Panc1 (cell line): ENCODE measurements at regions not wholly inside any gene's neighbourhood (a gene's known extent, or its start where the extent isn't known, plus 50 kb on each side); places are given as distances from the start of the nearest gene placed in this dataset.

ENCODE experiments used
- CTCF ChIP-seq: fragments of 450-650 bp; IDR thresholded peaks from 2 replicates; pipeline ENCODE4 v1.5.1; 2017; ENCODE audit warnings: mild to moderate bottlenecking
- POLR2AphosphoS5 ChIP-seq: IDR thresholded peaks from 2 replicates; pipeline ENCODE4 v1.6.1; 2012; ENCODE audit warnings: mild to moderate bottlenecking, low read depth, low read length, moderate library complexity
- REST ChIP-seq, 2 experiments: IDR thresholded peaks; 2 replicates each; pipeline ENCODE4 v1.6.1; 2011 to 2012; ENCODE audit warnings: low read depth in 2 of 2, control low read depth in 1 of 2, low read length in 1 of 2, mild to moderate bottlenecking in 1 of 2, moderate library complexity in 1 of 2; ENCODE audit not compliant: insufficient read depth in 1 of 2
- SIN3A ChIP-seq: IDR thresholded peaks from 2 replicates; pipeline ENCODE4 v1.6.1; 2012; ENCODE audit warnings: low read depth, mild to moderate bottlenecking, low read length, moderate library complexity, borderline replicate concordance; ENCODE audit not compliant: insufficient read depth
- TCF7L2 ChIP-seq: IDR thresholded peaks from 2 replicates; pipeline ENCODE4 v1.6.1; 2011; ENCODE audit warnings: mild to moderate bottlenecking, low read depth, low read length, inconsistent platforms

GRCh38 chr9:107810461-107810961, 320.9 kb upstream of the KLF4 start:
- TF ChIP-seq CTCF (no peak), POLR2AphosphoS5 (no peak), SIN3A (no peak), REST (IDR thresholded peaks at IDR 0.05; ENCODE audit: insufficient read depth in 1 of 2, low read depth in 2 of 2, low read length in 1 of 2) (no peak), TCF7L2 (no peak)
